SU-DHL-6 (cell line): ENCODE measurements at regions not wholly inside any gene's neighbourhood (a gene's known extent, or its start where the extent isn't known, plus 50 kb on each side); places are given as distances from the start of the nearest gene placed in this dataset.

Source experiments
- EZH2phosphoT487 ChIP-seq: fragments of 200-600 bp; sonication (generic), shearing (Covaris generic); conservative IDR thresholded peaks from 2 replicates; pipeline ENCODE4 v1.6.1; 2018; ENCODE audit warnings: mild to moderate bottlenecking, antibody characterized with exemption, low read length, moderate library complexity, mixed read lengths
- TF ChIP-seq, protein P1 (sequence below): fragments of 200-600 bp; sonication (generic); IDR thresholded peaks from one replicate; pipeline ENCODE4 v1.5.1; 2017; ENCODE audit warnings: antibody characterized with exemption, mild to moderate bottlenecking, low read length, moderate library complexity; ENCODE audit not compliant: insufficient read depth, poor library complexity, severe bottlenecking

- TF ChIP-seq, protein P1, sequence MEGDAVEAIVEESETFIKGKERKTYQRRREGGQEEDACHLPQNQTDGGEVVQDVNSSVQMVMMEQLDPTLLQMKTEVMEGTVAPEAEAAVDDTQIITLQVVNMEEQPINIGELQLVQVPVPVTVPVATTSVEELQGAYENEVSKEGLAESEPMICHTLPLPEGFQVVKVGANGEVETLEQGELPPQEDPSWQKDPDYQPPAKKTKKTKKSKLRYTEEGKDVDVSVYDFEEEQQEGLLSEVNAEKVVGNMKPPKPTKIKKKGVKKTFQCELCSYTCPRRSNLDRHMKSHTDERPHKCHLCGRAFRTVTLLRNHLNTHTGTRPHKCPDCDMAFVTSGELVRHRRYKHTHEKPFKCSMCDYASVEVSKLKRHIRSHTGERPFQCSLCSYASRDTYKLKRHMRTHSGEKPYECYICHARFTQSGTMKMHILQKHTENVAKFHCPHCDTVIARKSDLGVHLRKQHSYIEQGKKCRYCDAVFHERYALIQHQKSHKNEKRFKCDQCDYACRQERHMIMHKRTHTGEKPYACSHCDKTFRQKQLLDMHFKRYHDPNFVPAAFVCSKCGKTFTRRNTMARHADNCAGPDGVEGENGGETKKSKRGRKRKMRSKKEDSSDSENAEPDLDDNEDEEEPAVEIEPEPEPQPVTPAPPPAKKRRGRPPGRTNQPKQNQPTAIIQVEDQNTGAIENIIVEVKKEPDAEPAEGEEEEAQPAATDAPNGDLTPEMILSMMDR = no peak
- no peak for TF ChIP-seq EZH2phosphoT487
These were observed 255.8 kb upstream of the AVPR1A start for GRCh38 chr12:63406781-63407180.
